Astrocyte (in vitro differentiated cells and primary cell): ENCODE measurements at regions not wholly inside any gene's neighbourhood (a gene's known extent, or its start where the extent isn't known, plus 50 kb on each side); places are given as distances from the start of the nearest gene placed in this dataset.
A peak's percentile ranks its signal among the peaks of the same experiment; 100 is the strongest.

ENCODE experiments used
- DNase-seq: peaks from one replicate; pipeline ENCODE4 v3.0.0-alpha.2; 2010; ENCODE audit warnings: low read depth
- FAIRE-seq: peaks from 2 replicates; lab custom pipeline; 2011; peaks lifted over from hg19 to GRCh38; lab: Jason Lieb, UNC
- H2AFZ ChIP-seq: 2 replicates; pipeline ENCODE4 v1.6.0; 2012; ENCODE audit warnings: low read depth, low read length, inconsistent platforms
- H3K27ac ChIP-seq: 2 replicates; pipeline ENCODE4 v1.5.1; 2011; ENCODE audit warnings: low read depth, low read length, inconsistent platforms
- H3K27me3 ChIP-seq: 2 replicates; pipeline ENCODE4 v1.6.0; 2011; ENCODE audit warnings: low read length, inconsistent platforms; ENCODE audit not compliant: insufficient read depth
- H3K36me3 ChIP-seq: 2 replicates; pipeline ENCODE4 v1.5.1; 2011; ENCODE audit warnings: low read length, inconsistent platforms; ENCODE audit not compliant: insufficient read depth
- H3K4me1 ChIP-seq: 2 replicates; pipeline ENCODE4 v1.5.1; 2011; ENCODE audit warnings: low read length, inconsistent platforms; ENCODE audit not compliant: insufficient read depth
- H3K4me2 ChIP-seq: 2 replicates; pipeline ENCODE4 v1.6.0; 2012; ENCODE audit warnings: low read length, inconsistent platforms
- H3K4me3 ChIP-seq: 2 replicates; pipeline ENCODE4 v1.5.1; 2011; ENCODE audit warnings: low read depth, mild to moderate bottlenecking, low read length, inconsistent platforms; ENCODE audit not compliant: insufficient read depth
- H3K79me2 ChIP-seq: 2 replicates; pipeline ENCODE4 v1.6.0; 2012; ENCODE audit warnings: mild to moderate bottlenecking, low read length, inconsistent platforms; ENCODE audit not compliant: insufficient read depth
- H3K9ac ChIP-seq: 2 replicates; pipeline ENCODE4 v1.6.0; 2012; ENCODE audit warnings: mild to moderate bottlenecking, low read length, inconsistent platforms
- H3K9me3 ChIP-seq: 2 replicates; pipeline ENCODE4 v1.5.1; 2012; ENCODE audit warnings: low read depth, mild to moderate bottlenecking, low read length, inconsistent platforms; ENCODE audit not compliant: insufficient read depth
- H4K20me1 ChIP-seq: 2 replicates; pipeline ENCODE4 v1.6.0; 2012; ENCODE audit warnings: low read length, inconsistent platforms; ENCODE audit not compliant: insufficient read depth
- H3K27ac Mint-ChIP-seq: one replicate; pipeline ENCODE4 v1.8.0; 2021; ENCODE audit warnings: mild to moderate bottlenecking, mixed read lengths; ENCODE audit not compliant: unreplicated experiment
- H3K27me3 Mint-ChIP-seq: one replicate; pipeline ENCODE4 v1.8.0; 2021; ENCODE audit warnings: low read depth, mixed read lengths; ENCODE audit not compliant: unreplicated experiment
- H3K36me3 Mint-ChIP-seq: one replicate; pipeline ENCODE4 v1.8.0; 2021; ENCODE audit warnings: low read depth, mixed read lengths; ENCODE audit not compliant: unreplicated experiment
- H3K4me1 Mint-ChIP-seq: one replicate; pipeline ENCODE4 v1.8.0; 2021; ENCODE audit warnings: low read depth, mixed read lengths; ENCODE audit not compliant: unreplicated experiment
- H3K4me3 Mint-ChIP-seq: one replicate; pipeline ENCODE4 v1.8.0; 2021; ENCODE audit warnings: mild to moderate bottlenecking, moderate library complexity, mixed read lengths; ENCODE audit not compliant: unreplicated experiment
- H3K9me3 Mint-ChIP-seq: one replicate; pipeline ENCODE4 v1.8.0; 2021; ENCODE audit warnings: mild to moderate bottlenecking, mixed read lengths; ENCODE audit not compliant: unreplicated experiment
- CTCF ChIP-seq: IDR thresholded peaks from 2 replicates; pipeline ENCODE4 v1.5.1; 2011; ENCODE audit warnings: low read depth, mild to moderate bottlenecking, inconsistent platforms, low read length, moderate library complexity; ENCODE audit not compliant: insufficient read depth
- EZH2 ChIP-seq: IDR thresholded peaks from 2 replicates; pipeline ENCODE4 v1.6.1; 2012; ENCODE audit warnings: mild to moderate bottlenecking, low read length, inconsistent platforms; ENCODE audit not compliant: insufficient read depth

GRCh38 chr10:130784326-130784725, 527.2 kb downstream of the TCERG1L start:
- Histone ChIP-seq H3K27ac (no peak overlapping the region), H3K4me2 (no peak overlapping the region), H3K9ac (no peak overlapping the region), H3K36me3 (no peaks in the 10 kb centered on the region), H3K27me3 (no peaks in the 10 kb centered on the region), H4K20me1 (no peaks in the 10 kb centered on the region), H3K9me3 (peaks cover 10% of the 10 kb centered on the region), H2AFZ (no peak overlapping the region), H3K79me2 (no peaks in the 10 kb centered on the region), H3K4me1 (no peaks in the 10 kb centered on the region), H3K4me3 (no peak overlapping the region)
- Mint-ChIP-seq H3K36me3 (no peaks in the 10 kb centered on the region), H3K4me3 (no peak overlapping the region), H3K27me3 (peaks cover 1% of the 10 kb centered on the region), H3K9me3 (no peaks in the 10 kb centered on the region), H3K27ac (no peak overlapping the region), H3K4me1 (peaks cover 5% of the 10 kb centered on the region)
- DNase-seq (no peak), FAIRE-seq (no peak)
- no peak for TF ChIP-seq EZH2
- no peak for TF ChIP-seq CTCF

- no peak overlapping the region for H2AFZ ChIP-seq
- no peaks in the 10 kb centered on the region for H3K4me1 ChIP-seq
- no peaks in the 10 kb centered on the region for H3K27me3 ChIP-seq
- H3K9ac ChIP-seq, result no peak overlapping the region
- no peaks in the 10 kb centered on the region for H3K79me2 ChIP-seq
- no peaks in the 10 kb centered on the region for H4K20me1 ChIP-seq
- no peaks in the 10 kb centered on the region for H3K36me3 ChIP-seq
- FAIRE-seq, result no peak
- Mint-ChIP-seq H3K36me3 (no peaks in the 10 kb centered on the region), H3K4me1 (peaks cover 5% of the 10 kb centered on the region), H3K27ac (no peak overlapping the region), H3K27me3 (peaks cover 1% of the 10 kb centered on the region), H3K4me3 (no peak overlapping the region), H3K9me3 (no peaks in the 10 kb centered on the region)
- no peak for TF ChIP-seq CTCF
- TF ChIP-seq EZH2, result no peak
- H3K4me3 ChIP-seq, result no peak overlapping the region
- DNase-seq, result no peak
- H3K4me2 ChIP-seq, result no peak overlapping the region
- H3K27ac ChIP-seq, result no peak overlapping the region
- peaks cover 22% of the 10 kb centered on the region for H3K9me3 ChIP-seq
Observed at GRCh38 chr10:130786365-130786966, 525.1 kb downstream of the TCERG1L start.

- H3K9me3 ChIP-seq, result peaks cover 25% of the 10 kb centered on the region
Observed at GRCh38 chr10:130787243-130787642, 524.3 kb downstream of the TCERG1L start.

More at GRCh38 chr10:130787243-130787642, 524.3 kb downstream of the TCERG1L start:
- H3K27me3 Mint-ChIP-seq, result peaks cover 1% of the 10 kb centered on the region
- H3K36me3 Mint-ChIP-seq, result no peaks in the 10 kb centered on the region
- no peak overlapping the region for H2AFZ ChIP-seq
- peak overlapping the region; percentile 53 for H3K27ac Mint-ChIP-seq
- no peak for DNase-seq
- H3K4me3 Mint-ChIP-seq, result no peak overlapping the region
- H3K79me2 ChIP-seq, result no peaks in the 10 kb centered on the region
- no peak for FAIRE-seq
- H3K4me1 ChIP-seq, result no peaks in the 10 kb centered on the region
- H3K4me1 Mint-ChIP-seq, result no peaks in the 10 kb centered on the region
- no peak overlapping the region for H3K4me2 ChIP-seq
- no peak overlapping the region for H3K9ac ChIP-seq
- H3K27ac ChIP-seq, result no peak overlapping the region
- no peaks in the 10 kb centered on the region for H3K36me3 ChIP-seq
- no peaks in the 10 kb centered on the region for H3K9me3 Mint-ChIP-seq
- H3K27me3 ChIP-seq, result no peaks in the 10 kb centered on the region
- H4K20me1 ChIP-seq, result no peaks in the 10 kb centered on the region
- H3K4me3 ChIP-seq, result no peak overlapping the region
- TF ChIP-seq CTCF (no peak), EZH2 (no peak)
